ENCODE measurements at regions not wholly inside any gene's neighbourhood (a gene's known extent, or its start where the extent isn't known, plus 50 kb on each side); places are given as distances from the start of the nearest gene placed in this dataset.
"Not testable (repeated sequence)": the region's sequence is repeated elsewhere in the genome, so short reads cannot be mapped to it uniquely, and the experiment has no call there.

- intact Hi-C loops (cut with DNase I); DNase-seq: not testable (repeated sequence)
Measured at GRCh38 chr17:5930555-5930954, 139.6 kb upstream of the WSCD1 start.

GRCh38 chr17:5931616-5932015 lies 138.6 kb upstream of the WSCD1 start:
- intact Hi-C loops (cut with DNase I): no loop called here
- peak in 1 of 10 donors; percentile 16 for DNase-seq

- intact Hi-C loops (cut with DNase I): no loop called here
- DNase-seq: no peak
Measured at GRCh38 chr17:5933430-5933829, 136.7 kb upstream of the WSCD1 start.

- no peak for DNase-seq
- intact Hi-C loops (cut with DNase I): no loop called here
Measured at GRCh38 chr17:5941258-5941657, 128.9 kb upstream of the WSCD1 start.

- DNase-seq: no peak
- intact Hi-C loops (cut with DNase I): no loop called here
Measured at GRCh38 chr17:5942687-5943086, 127.5 kb upstream of the WSCD1 start.

GRCh38 chr17:5943232-5943631 lies 126.9 kb upstream of the WSCD1 start:
- intact Hi-C loops (cut with DNase I): no loop called here
- no peak for DNase-seq

- DNase-seq: no peak
- intact Hi-C loops (cut with DNase I): no loop called here
Measured at GRCh38 chr17:5943982-5944381, 126.2 kb upstream of the WSCD1 start.

- no peak for DNase-seq
- intact Hi-C loops (cut with DNase I): no loop called here
Measured at GRCh38 chr17:5947701-5948180, 122.4 kb upstream of the WSCD1 start.

GRCh38 chr17:5948811-5949210 lies 121.4 kb upstream of the WSCD1 start:
- intact Hi-C loops (cut with DNase I): no loop called here
- no peak for DNase-seq

GRCh38 chr17:5950878-5951277 lies 119.3 kb upstream of the WSCD1 start:
- DNase-seq: no peak
- intact Hi-C loops (cut with DNase I): no loop called here

GRCh38 chr17:5951912-5952311 lies 118.3 kb upstream of the WSCD1 start:
- intact Hi-C loops (cut with DNase I): no loop called here
- no peak for DNase-seq

GRCh38 chr17:5952518-5952917 lies 117.7 kb upstream of the WSCD1 start:
- DNase-seq: no peak
- intact Hi-C loops (cut with DNase I): no loop called here

GRCh38 chr17:5955764-5956163 lies 114.4 kb upstream of the WSCD1 start:
- intact Hi-C loops (cut with DNase I): no loop called here

GRCh38 chr17:5958850-5959249 lies 111.3 kb upstream of the WSCD1 start:
- intact Hi-C loops (cut with DNase I): no loop called here
- no peak for DNase-seq

More at GRCh38 chr17:5955764-5956163, 114.4 kb upstream of the WSCD1 start:
- DNase-seq: no peak

GRCh38 chr17:5962371-5962770 lies 107.8 kb upstream of the WSCD1 start:
- no peak for DNase-seq
- intact Hi-C loops (cut with DNase I): no loop called here

- intact Hi-C loops (cut with DNase I): no loop called here
- DNase-seq: no peak
Measured at GRCh38 chr17:5971969-5972368, 98.2 kb upstream of the WSCD1 start.

- DNase-seq: no peak
- intact Hi-C loops (cut with DNase I): no loop called here
Measured at GRCh38 chr17:5973410-5973809, 96.8 kb upstream of the WSCD1 start.

GRCh38 chr17:5975661-5976060 lies 94.5 kb upstream of the WSCD1 start:
- no peak for DNase-seq
- intact Hi-C loops (cut with DNase I): no loop called here

- intact Hi-C loops (cut with DNase I): no loop called here
- no peak for DNase-seq
Measured at GRCh38 chr17:5976251-5976650, 93.9 kb upstream of the WSCD1 start.

GRCh38 chr17:5978496-5978895 lies 91.7 kb upstream of the WSCD1 start:
- intact Hi-C loops (cut with DNase I): no loop called here

GRCh38 chr17:5980941-5981340 lies 89.2 kb upstream of the WSCD1 start:
- DNase-seq: no peak
- intact Hi-C loops (cut with DNase I): no loop called here

More at GRCh38 chr17:5978496-5978895, 91.7 kb upstream of the WSCD1 start:
- DNase-seq: no peak

GRCh38 chr17:5986644-5987043 lies 83.5 kb upstream of the WSCD1 start:
- intact Hi-C loops (cut with DNase I): no loop called here
- DNase-seq: no peak

- intact Hi-C loops (cut with DNase I): no loop called here
- no peak for DNase-seq
Measured at GRCh38 chr17:6000426-6000825, 69.8 kb upstream of the WSCD1 start.

All from posterior cingulate gyrus (tissue), 11 donors.